HG02571 (cell line): ENCODE measurements at regions not wholly inside any gene's neighbourhood (a gene's known extent, or its start where the extent isn't known, plus 50 kb on each side); places are given as distances from the start of the nearest gene placed in this dataset.
"Not testable (repeated sequence)": the region's sequence is repeated elsewhere in the genome, so short reads cannot be mapped to it uniquely, and the experiment has no call there.

Experiments
- ATAC-seq: cut with Tn5 transposase; IDR thresholded peaks from one replicate; pipeline ENCODE4 v1.9.1; 2021; ENCODE audit warnings: mild to moderate bottlenecking, moderate library complexity; ENCODE audit not compliant: unreplicated experiment

- ATAC-seq: no peak
Observed at GRCh38 chr2:81395746-81396145, 1091.2 kb upstream of the LRRTM1 start.

DNA sequence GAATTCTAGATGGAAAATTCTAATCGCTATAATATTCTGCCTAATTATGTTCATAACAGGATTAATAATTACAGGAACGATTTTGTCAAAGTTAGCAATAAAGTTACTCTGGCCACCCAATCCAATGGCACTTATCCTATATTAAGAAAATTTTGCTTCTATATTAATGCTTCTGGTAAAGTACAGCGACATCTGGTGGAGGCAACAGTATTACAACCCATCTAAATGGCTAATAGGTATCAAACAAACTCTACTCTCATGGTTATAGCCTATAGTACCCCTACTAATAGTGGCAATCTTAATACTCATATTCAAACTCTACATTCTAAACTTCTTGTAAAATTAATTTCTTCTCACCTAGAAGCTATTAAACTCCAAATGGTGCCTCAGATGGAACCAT lies 1084.7 kb upstream of the LRRTM1 start:
- no peak for ATAC-seq

- no peak for ATAC-seq
Observed at GRCh38 chr2:81363800-81364199, 1059.2 kb upstream of the LRRTM1 start.

- ATAC-seq: not testable (repeated sequence)
Observed at GRCh38 chr2:81362468-81362867, 1057.9 kb upstream of the LRRTM1 start.

GRCh38 chr2:81355436-81355835 lies 1050.9 kb upstream of the LRRTM1 start:
- no peak for ATAC-seq

DNA sequence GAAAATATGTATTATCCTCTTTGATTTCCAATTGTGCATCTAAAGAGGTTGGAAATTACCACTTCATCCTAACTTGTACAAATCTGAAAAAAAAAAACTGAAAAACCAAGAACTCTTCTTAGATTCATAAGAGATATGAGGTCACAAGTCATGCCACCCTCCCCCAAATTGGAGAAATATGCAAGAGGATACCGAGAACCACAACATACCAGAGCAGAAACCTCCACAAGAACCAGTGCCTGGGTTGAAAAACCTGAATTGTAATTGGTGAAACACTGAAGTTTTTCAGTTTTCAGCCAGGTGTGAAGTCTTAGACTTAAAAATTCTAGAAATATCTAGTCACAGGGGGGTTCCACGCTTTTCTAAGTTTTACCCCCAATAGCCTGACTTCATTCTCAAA lies 1029.5 kb upstream of the LRRTM1 start:
- no peak for ATAC-seq

GRCh38 chr2:81328968-81329367 lies 1024.4 kb upstream of the LRRTM1 start:
- ATAC-seq: no peak

DNA sequence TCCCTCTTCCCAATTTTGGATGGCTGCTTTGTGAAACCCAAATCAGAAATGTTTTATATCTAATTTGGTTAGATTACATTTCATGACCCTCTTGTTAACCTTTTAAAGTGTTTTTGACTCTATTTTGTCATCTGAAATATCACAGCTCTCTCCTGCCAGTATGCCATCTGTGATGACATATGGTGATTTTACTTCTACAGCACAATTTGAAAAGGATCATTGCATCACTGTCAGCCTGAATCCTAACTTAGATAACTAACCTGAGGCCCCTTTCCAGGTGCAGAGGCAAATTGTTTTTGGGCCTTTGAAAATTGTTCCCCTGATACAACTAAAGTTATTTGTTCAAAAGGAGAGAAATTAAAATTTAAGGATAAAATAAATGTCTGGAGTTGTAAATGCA lies 1023.4 kb upstream of the LRRTM1 start:
- ATAC-seq: no peak

GRCh38 chr2:81324046-81324445 lies 1019.5 kb upstream of the LRRTM1 start:
- ATAC-seq: no peak

DNA sequence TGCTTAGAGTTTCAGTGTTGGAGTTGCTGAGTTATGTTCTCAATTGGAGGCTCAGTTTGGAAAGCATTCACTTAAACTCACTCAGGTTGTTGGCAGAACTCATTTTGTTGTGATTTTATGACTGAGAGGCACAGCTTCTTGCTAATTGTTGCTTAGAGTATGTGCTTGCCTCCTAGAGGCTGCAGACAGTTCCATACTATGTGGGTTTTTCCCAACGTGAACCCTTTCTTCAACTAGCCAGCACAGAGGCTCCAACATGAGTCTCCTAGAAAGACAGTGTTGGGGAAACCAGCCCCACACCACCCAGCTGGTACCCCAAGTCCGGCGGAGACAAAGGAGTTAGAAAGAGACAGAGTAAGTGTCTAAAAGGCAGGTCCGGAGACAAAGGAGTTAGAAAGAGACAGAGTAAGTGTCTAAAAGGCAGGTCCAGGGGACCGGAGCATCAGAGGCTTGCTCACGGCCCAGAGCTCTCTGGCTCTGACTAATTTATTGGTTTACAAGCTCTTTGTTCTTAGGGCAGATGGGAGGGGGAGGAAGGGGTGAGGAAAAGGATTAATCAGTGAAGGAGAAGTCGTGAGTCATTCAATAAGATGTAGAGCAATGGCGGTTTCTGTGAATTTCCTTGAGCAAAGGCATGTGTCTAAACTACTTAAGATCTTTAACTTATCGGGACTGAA lies 999.7 kb upstream of the LRRTM1 start:
- no peak for ATAC-seq

DNA sequence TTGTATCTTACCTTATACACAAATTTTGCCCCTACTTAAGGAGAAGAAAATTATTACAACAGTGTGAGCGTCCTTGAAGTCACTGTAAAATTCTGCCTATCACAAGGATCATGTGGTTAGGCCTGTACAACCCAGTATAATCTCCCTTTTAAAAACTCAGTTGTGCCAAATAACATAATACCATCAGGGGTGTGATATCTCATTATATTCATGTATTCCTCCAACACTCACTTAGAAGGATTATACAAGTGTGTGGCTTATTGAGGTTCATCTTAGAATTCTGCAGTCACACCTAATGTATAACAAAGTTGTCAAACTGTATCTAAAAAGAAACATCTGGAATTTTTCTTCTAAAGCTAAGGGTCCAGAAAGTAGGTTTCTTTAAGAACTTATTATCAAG lies 998.8 kb upstream of the LRRTM1 start:
- no peak for ATAC-seq

GRCh38 chr2:81299841-81300240 lies 995.3 kb upstream of the LRRTM1 start:
- no peak for ATAC-seq

- ATAC-seq: no peak
Observed at GRCh38 chr2:81290846-81291245, 986.3 kb upstream of the LRRTM1 start.

DNA sequence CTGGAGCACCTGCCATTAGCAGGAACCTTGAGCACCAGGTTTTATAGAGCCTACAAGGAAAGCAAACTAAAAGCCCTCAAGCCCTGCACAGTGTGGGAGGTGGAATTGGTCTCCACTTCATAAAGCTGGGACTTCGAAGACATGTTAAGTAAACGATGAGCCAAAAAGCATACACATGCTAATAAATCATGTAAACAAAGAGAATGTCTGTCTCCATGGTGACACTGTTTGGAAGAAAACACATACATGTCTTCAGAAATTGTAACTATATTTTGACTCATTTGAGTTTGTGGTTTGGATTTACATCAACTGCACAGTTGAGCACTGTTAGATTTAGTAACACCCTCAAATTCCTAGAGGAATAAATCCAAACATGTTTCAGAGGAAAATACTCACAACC lies 978.5 kb upstream of the LRRTM1 start:
- no peak for ATAC-seq

- no peak for ATAC-seq
Observed at GRCh38 chr2:81282151-81282769, 977.7 kb upstream of the LRRTM1 start.

GRCh38 chr2:81276595-81276994 lies 972.0 kb upstream of the LRRTM1 start:
- ATAC-seq: no peak

GRCh38 chr2:81266106-81266505 lies 961.6 kb upstream of the LRRTM1 start:
- no peak for ATAC-seq

GRCh38 chr2:81263989-81264388 lies 959.4 kb upstream of the LRRTM1 start:
- ATAC-seq: no peak

GRCh38 chr2:81260320-81260719 lies 955.8 kb upstream of the LRRTM1 start:
- ATAC-seq: no peak

DNA sequence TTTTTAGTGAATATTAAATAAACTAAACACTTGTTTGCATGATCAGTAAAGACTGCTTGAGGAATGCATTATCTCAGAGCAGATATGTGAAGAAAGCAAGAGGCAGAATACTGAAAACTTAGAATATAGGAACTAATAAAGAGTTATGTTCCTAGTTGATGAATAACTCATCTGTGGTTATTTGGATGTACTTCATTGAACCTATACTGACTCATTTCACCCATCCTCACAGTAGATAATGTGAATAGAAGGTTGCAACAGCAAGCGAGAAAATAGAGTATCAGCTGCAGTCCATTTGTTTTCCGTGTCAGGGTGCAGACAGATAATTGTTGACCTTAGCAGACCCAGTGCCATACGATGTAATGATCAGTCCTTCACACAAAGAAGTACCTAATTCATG lies 945.7 kb upstream of the LRRTM1 start:
- ATAC-seq: no peak

DNA sequence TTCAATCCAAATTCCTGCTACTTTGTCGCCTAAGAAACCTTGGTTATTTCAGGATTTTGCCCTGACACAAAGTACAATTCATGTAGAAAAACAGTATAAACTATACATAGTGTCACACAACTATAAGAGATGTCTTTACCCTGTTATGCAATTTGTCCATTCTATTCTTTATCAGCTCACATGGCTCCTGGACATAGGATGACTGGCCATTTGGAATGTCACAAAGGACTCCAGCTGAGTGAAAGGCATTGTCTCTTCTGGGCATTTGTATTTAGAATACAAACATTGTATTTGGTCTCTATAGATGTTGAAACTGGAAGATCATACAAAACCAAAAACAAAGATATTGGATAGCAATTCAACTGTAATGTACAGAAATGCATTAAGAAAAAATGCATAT lies 944.6 kb upstream of the LRRTM1 start:
- no peak for ATAC-seq

- ATAC-seq: no peak
Observed at GRCh38 chr2:81247648-81248047, 943.1 kb upstream of the LRRTM1 start.

DNA sequence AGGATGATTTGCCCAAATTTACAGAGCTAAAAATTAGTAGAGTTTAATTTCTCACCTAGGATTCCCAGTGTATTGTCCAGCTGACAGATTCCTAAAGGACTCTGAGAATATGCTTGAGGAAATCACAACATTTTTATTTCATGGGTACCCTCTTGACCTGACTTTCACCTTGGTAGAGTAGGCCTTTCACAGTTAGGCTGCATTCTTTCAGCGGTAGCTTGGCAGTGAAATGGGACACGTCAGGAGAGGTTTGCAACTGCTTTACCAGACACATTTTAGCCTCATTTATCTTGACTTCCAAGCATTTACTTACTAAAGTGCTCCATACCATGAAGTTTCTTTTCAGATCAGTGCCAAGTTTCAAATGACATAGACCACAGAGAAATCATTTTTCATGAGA lies 937.9 kb upstream of the LRRTM1 start:
- ATAC-seq: no peak
